ENCODE measurements at regions not wholly inside any gene's neighbourhood (a gene's known extent, or its start where the extent isn't known, plus 50 kb on each side); places are given as distances from the start of the nearest gene placed in this dataset.

DNA sequence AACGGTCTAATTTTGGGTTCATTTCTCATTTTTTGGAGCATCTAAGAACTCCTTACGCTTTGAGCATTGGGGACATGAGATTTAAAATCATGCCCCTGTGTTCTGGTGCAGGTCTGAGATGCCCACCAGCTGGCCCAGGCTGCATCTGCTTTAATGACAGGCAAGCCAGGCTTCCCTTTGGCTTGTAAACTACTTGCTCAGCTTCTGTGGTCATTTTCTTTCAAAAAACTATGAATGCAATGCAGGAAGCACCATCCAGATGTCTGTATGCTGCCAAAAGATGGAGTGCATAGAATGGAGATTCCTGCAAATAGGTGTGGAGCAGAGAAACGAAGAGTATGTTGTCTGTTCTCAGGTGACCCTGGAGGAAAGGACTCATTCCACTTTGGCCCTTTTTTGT, 399.9 kb upstream of the ADAMTSL1 start:
- Histone ChIP-seq H3K4me3 (replicated peaks; ENCODE audit: low read depth, low read length) (no peak overlapping the region), H3K27me3 (replicated peaks; ENCODE audit: control insufficient read depth, insufficient read depth, low read length) (no peaks in the 10 kb centered on the region), H3K36me3 (ENCODE audit: control insufficient read depth, insufficient read depth, low read length) (no peaks in the 10 kb centered on the region)
- no peak for DNase-seq (ENCODE audit: extremely low read depth, insufficient read length)
- TF ChIP-seq, protein P1, sequence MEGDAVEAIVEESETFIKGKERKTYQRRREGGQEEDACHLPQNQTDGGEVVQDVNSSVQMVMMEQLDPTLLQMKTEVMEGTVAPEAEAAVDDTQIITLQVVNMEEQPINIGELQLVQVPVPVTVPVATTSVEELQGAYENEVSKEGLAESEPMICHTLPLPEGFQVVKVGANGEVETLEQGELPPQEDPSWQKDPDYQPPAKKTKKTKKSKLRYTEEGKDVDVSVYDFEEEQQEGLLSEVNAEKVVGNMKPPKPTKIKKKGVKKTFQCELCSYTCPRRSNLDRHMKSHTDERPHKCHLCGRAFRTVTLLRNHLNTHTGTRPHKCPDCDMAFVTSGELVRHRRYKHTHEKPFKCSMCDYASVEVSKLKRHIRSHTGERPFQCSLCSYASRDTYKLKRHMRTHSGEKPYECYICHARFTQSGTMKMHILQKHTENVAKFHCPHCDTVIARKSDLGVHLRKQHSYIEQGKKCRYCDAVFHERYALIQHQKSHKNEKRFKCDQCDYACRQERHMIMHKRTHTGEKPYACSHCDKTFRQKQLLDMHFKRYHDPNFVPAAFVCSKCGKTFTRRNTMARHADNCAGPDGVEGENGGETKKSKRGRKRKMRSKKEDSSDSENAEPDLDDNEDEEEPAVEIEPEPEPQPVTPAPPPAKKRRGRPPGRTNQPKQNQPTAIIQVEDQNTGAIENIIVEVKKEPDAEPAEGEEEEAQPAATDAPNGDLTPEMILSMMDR (IDR thresholded peaks at IDR 0.05; ENCODE audit: insufficient read depth, low read length, poor library complexity, severe bottlenecking): no peak

DNA sequence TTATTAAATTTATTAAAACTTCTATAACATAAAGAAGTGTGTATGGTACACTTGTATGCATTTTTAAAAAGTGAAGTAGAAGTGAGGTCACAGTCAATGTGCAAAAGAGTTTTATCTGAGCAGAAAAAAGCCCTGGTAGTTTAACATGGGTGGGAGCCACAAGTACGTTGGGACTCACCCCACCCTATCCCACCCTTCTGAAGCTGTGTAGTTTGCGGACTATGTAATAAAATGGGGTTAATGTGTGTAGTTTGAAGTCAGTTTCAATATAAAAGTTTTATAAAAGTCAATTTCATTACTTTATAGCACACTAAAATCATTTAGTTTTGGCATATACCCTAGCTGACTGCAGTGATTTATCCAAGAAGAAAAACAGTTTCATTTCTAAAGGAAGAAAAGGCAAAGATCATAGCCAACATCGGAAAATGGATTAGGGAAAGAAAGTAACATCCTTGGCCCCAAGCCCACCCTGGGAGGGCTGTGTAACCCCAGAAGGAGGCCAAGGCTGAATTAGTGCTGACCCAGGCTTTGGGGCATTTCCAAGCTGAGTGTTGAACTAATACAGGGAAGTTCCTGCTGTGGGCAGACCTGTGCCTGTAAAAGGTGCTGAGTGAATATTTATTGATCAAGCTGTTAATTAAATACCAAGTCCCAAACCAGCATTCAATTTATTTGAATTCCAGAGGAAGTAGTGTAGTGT, 398.6 kb upstream of the ADAMTSL1 start:
- H3K27me3 ChIP-seq (replicated peaks; ENCODE audit: control insufficient read depth, insufficient read depth, low read length): no peaks in the 10 kb centered on the region
- DNase-seq (ENCODE audit: extremely low read depth, insufficient read length): no peak
- TF ChIP-seq, protein P1 (IDR thresholded peaks at IDR 0.05; ENCODE audit: insufficient read depth, low read length, poor library complexity, severe bottlenecking): no peak
- H3K4me3 ChIP-seq (replicated peaks; ENCODE audit: low read depth, low read length): no peak overlapping the region
- H3K36me3 ChIP-seq (ENCODE audit: control insufficient read depth, insufficient read depth, low read length): no peaks in the 10 kb centered on the region

DNA sequence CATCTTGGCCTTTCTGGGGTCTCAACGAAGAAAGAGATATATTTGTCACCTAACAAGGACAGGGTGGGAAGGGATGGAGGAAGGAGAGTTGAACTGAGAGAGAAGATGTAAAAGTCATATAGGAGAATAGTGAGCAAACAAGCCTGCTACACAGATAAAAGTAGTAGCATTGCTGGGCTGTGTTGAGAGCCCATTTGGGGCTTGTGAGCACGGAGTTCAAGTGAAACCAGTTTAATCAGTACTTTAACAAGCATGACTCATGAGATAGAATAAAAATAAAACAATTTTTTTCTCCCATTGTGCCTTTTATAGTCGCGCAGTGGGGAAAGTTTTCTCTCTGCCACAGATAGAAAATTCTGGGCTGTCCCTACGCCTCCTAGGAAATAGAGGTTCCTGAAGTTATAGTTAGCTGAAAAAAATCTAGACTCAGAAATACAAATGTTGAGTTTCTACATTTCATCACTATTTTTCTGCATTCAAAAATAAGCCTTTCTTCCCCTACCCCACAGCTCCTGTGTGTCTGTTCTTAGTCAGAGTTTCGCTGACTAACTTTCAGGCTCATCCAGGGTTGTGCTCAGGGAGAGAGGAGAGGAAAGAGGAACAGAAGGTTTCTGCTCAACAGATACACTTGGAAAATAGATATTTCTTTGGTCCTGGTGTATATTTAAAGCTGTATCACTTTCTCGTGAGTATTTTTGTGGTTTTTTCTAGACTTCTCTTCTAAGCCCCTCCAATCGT, 395.8 kb upstream of the ADAMTSL1 start:
- TF ChIP-seq, protein P1 (IDR thresholded peaks at IDR 0.05; ENCODE audit: insufficient read depth, low read length, poor library complexity, severe bottlenecking): no peak
- Histone ChIP-seq H3K4me3 (replicated peaks; ENCODE audit: low read depth, low read length) (no peak overlapping the region), H3K27me3 (replicated peaks; ENCODE audit: control insufficient read depth, insufficient read depth, low read length) (no peaks in the 10 kb centered on the region), H3K36me3 (ENCODE audit: control insufficient read depth, insufficient read depth, low read length) (no peaks in the 10 kb centered on the region)
- DNase-seq (ENCODE audit: extremely low read depth, insufficient read length): no peak

DNA sequence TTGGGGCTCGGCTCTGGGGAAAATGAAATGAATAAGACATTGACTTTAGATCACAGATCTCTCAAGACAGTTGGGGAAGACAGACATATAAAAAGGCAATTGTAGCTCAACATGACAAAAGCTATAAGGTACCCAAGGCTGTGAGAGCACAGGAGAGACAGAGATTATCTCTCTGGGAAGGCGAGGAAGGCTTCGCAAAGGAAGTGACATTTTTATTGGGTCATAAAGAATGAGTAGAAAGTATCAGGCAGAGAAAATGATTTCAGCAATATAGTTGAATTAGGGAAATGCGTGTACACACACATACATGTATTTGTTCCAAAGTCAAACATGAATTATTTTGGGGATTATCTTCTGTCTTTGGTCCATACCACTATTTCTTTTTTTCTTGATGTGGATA, 381.8 kb upstream of the ADAMTSL1 start:
- Histone ChIP-seq H3K36me3 (ENCODE audit: control insufficient read depth, insufficient read depth, low read length) (no peaks in the 10 kb centered on the region), H3K27me3 (replicated peaks; ENCODE audit: control insufficient read depth, insufficient read depth, low read length) (no peaks in the 10 kb centered on the region), H3K4me3 (replicated peaks; ENCODE audit: low read depth, low read length) (no peak overlapping the region)
- TF ChIP-seq, protein P1 (IDR thresholded peaks at IDR 0.05; ENCODE audit: insufficient read depth, low read length, poor library complexity, severe bottlenecking): no peak
- no peak for DNase-seq (ENCODE audit: extremely low read depth, insufficient read length)

DNA sequence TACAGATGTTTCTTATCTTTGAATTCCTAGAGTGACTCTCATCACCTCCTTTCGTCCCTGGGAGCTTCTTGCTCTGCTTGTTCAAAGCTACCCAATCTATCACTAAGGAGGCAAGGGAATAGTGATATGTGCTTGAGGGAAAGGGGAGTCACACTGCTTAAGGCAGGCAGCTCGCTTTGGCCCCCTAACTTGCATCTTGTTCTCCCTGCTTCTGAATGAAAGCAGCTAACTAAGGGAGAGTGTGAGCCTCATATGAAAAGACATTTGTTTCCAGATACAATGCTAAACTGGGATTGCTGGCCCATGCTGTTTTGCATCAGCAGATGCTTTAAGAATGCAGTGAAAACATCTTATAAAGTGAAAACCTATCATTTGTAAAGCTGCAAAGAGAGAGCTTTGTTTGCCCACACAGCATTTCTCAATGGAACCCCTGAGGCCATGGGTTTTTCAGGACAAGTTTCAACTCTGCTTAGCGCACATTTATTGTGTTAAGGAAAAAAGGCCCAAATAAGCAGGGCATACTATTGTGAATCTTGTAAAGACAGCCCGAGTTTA, 367.9 kb upstream of the ADAMTSL1 start:
- TF ChIP-seq, protein P1 (IDR thresholded peaks at IDR 0.05; ENCODE audit: insufficient read depth, low read length, poor library complexity, severe bottlenecking): no peak
- Histone ChIP-seq H3K4me3 (replicated peaks; ENCODE audit: low read depth, low read length) (no peak overlapping the region), H3K27me3 (replicated peaks; ENCODE audit: control insufficient read depth, insufficient read depth, low read length) (no peaks in the 10 kb centered on the region), H3K36me3 (ENCODE audit: control insufficient read depth, insufficient read depth, low read length) (no peaks in the 10 kb centered on the region)
- DNase-seq (ENCODE audit: extremely low read depth, insufficient read length): no peak

Data from GM06990 (cell line).